Skin epidermis (tissue), 12 donors: ENCODE measurements at regions not wholly inside any gene's neighbourhood (a gene's known extent, or its start where the extent isn't known, plus 50 kb on each side); places are given as distances from the start of the nearest gene placed in this dataset.
"Not testable (repeated sequence)": the region's sequence is repeated elsewhere in the genome, so short reads cannot be mapped to it uniquely, and the experiment has no call there.

Source experiments
- H3K27ac ChIP-seq, 21 experiments: fragments of 200-600 bp; sonication (generic) in 11 of 21; one replicate each; pipeline ENCODE4 v1.5.0; 2020; ENCODE audit warnings: mild to moderate bottlenecking in 3 of 21, inconsistent platforms in 2 of 21, moderate library complexity in 2 of 21
- H3K4me3 ChIP-seq, 7 experiments: fragments of 200-600 bp; sonication (generic) in 2 of 7; one replicate each; pipeline ENCODE4 v1.5.0; 2020; ENCODE audit warnings: inconsistent platforms in 2 of 7, mild to moderate bottlenecking in 2 of 7, moderate library complexity in 1 of 7

GRCh38 chr2:89850881-89851582 lies 1159.6 kb downstream of the RPIA start:
- Histone ChIP-seq H3K4me3 (no peak overlapping the region), H3K27ac (no peak overlapping the region)

- Histone ChIP-seq H3K4me3 (no peak overlapping the region), H3K27ac (no peak overlapping the region)
Measured at GRCh38 chr2:89851583-89851905, 1160.1 kb downstream of the RPIA start.

DNA sequence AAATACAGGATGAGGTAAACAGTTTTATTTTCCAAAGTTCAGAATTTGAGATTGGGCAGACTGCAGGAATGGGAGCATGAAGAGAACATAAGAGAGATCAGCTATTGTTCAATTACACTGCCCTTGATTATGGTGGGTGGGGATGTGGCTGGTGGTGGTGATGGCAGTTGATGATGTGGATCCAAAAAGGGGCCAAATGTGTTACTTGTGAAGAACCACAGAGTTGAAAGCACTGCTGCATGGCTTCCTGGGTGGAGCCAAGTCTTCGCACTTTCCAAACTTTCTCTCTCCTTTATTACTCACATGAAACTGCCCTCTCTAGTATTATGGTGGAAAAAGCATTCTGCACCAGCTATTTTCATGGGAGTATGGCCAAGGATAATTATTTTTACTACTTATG lies 1162.0 kb downstream of the RPIA start:
- H3K27ac ChIP-seq, H3K4me3 ChIP-seq: not testable (repeated sequence)

DNA sequence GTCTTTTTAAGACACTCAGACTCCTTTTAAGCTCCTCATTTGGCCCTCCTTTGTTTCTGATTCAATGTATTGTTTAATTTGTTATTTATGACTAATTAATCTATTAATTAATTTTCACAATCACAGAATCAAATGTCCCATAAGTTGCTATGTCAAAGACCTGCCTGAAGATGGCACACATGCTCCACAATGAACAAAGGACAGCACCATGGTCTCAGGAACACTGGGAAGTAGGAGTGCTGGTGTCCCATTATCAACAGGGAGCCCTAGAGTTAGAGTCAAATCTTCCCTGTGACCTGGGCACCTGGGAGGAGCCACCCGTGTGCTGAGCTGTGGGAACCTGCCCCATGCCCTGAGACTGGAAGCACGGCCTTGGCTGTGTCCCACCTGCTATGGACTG lies 1164.3 kb downstream of the RPIA start:
- not testable (repeated sequence) for H3K4me3 ChIP-seq

GRCh38 chr2:89856305-89856704 lies 1164.8 kb downstream of the RPIA start:
- not testable (repeated sequence) for H3K27ac ChIP-seq, H3K4me3 ChIP-seq

More for the DNA sequence above, 1164.3 kb downstream of the RPIA start:
- not testable (repeated sequence) for H3K27ac ChIP-seq

DNA sequence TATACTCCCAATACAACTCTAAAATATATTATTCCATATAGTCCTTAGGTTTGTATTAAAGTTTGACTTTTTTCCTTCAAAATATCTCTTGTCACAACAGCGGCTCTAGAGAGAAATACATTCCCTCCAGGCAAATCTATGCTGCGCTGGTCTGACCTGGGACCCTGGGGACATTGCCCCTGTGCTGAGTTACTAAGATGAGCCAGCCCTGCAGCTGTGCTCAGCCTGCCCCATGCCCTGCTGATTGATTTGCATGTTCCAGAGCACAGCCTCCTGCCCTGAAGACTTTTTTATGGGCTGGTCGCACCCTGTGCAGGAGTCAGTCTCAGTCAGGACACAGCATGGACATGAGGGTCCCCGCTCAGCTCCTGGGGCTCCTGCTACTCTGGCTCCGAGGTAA lies 1170.7 kb downstream of the RPIA start:
- H3K27ac ChIP-seq, H3K4me3 ChIP-seq: not testable (repeated sequence)

- H3K4me3 ChIP-seq, H3K27ac ChIP-seq: not testable (repeated sequence)
Measured at GRCh38 chr2:89863209-89863608, 1171.7 kb downstream of the RPIA start.

DNA sequence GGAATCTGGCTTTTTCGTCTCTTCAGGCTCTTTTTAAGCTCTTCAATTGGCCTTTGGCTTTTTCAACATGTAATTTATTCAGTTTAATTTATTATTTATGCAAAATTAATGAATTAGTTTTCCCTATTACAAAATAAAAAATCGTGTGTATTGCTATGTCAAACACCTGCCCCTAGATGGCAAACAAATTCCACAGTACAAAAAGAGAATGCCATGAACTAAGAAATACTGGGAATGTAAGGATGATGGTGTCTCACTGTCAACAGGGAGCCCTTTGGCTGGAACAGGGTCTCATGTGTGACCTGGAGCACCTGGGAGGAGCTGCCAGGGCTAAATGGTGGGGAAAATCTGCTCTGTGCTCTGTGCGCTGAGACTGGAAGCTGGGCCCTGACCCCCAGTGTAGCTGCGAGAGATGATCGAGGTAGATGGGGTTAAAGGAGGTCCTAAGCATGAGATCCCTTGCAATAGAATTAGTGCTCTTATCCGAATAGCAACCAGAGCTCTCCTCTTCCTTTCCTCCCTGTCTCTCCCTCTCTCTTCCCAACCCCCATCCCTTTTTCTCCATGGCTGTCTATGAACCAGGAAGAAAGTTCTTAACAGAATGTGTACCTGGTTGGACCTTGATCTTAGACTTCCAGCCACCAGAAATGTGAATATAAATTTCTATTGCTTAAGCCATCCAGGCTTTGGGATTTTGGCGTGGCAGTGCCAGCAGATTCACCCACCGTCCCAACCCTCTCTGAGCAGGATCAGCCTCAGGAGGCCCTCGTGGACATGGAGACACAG lies 1183.5 kb downstream of the RPIA start:
- H3K27ac ChIP-seq, H3K4me3 ChIP-seq: not testable (repeated sequence)

GRCh38 chr2:89876445-89876844 lies 1185.0 kb downstream of the RPIA start:
- H3K27ac ChIP-seq, H3K4me3 ChIP-seq: not testable (repeated sequence)

- H3K4me3 ChIP-seq, H3K27ac ChIP-seq: not testable (repeated sequence)
Measured at GRCh38 chr2:89876878-89877277, 1185.4 kb downstream of the RPIA start.

DNA sequence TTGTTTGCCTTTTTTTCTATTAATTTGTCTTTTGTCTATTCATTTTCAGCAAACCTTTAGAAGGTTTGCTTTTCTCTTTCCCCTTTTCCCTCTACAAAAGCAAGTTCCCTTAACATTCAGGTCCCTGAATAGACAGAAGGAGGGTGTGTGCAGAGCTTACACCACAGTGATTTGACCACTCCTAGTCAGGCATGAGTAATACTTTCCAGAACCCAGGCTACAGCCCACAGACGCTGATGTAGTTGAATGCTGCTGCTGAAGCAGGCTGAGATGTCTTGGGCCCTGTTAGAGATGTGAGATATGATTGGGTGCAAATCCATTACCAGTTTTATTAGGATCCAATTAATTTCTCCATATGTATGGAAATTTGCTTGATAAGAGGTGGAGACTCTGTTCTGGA lies 1191.4 kb downstream of the RPIA start:
- not testable (repeated sequence) for H3K27ac ChIP-seq, H3K4me3 ChIP-seq

DNA sequence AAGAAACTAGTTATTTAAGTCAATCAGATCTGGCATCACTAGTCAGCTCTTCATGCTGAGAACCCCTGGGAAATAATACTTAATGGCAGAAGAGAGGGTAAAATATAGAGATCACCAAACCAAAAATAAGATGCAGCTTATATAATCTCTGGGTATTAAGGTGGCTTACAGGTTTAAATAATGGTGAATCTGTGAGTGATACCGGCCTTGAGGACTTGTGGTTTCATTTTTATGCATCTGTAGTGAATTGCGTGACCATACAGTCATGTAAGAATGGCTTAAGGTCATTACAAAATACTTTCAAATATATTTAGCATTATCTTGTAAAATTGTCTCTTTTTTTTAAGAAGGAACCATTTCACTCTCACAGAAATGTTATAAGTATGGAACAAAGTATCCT lies 1192.2 kb downstream of the RPIA start:
- not testable (repeated sequence) for H3K4me3 ChIP-seq, H3K27ac ChIP-seq

DNA sequence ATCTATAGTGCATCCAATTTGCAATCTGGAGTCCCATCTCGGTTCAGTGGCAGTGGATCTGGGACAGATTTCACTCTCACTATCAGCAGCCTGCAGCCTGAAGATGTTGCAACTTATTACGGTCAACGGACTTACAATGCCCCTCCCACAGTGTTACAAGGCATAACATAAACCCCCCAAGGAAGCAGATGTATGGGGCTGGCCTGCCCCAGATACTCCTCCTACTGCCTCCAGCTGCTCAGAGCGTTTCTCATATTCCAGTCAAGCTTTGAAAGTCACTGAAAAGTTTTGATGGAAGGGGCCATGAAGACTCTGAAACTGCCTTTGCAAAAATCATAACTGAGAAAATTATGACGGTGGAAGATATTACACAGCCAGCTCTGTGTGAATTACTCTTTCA lies 1193.6 kb downstream of the RPIA start:
- not testable (repeated sequence) for H3K4me3 ChIP-seq, H3K27ac ChIP-seq

GRCh38 chr2:89888693-89889092 lies 1197.2 kb downstream of the RPIA start:
- not testable (repeated sequence) for H3K27ac ChIP-seq, H3K4me3 ChIP-seq

DNA sequence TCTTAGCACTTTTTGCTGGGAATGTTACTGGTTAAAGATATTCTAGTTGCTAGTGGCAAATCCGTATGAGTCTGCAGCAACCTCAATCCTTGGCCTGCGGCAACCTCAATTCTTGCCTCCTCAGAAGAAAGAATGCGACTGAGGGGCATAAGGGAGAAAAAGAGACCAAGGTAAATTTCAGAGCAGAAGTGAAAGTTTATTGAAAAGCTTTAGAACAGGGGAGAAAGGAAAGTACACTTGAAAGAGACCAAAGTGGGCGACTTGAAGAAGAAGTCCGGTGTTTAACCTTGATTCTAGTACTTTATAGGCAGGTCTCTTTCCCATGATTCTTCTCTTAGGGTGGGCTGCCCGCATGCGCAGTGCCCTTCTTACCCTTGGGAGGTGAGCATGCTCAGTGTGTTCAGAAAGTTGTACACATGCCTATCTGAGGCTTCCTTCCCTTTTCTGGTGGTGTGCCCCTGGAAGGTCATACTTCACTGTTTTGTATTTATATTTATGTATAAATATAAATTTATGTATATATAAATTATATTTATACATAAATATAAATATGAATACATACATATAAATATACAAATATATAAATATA lies 1198.8 kb downstream of the RPIA start:
- H3K27ac ChIP-seq, H3K4me3 ChIP-seq: not testable (repeated sequence)

DNA sequence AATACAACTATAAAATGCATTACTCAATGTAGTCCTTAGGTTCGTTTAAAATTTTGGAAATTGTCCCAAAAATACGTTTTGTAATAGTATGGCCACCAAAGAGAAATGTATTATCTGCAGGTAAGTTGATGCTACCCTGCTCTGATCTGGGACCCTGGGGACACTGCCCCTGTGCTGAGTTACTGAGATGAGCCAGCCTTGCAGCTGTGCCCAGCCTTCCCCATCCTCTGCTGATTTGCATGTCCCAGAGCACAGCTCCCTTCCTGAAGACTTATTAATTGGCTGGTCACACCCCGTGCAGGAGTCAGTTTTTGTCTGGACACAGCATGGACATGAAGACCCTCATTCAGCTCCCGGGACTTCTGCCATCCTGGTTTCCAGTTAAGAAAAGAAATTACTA lies 1203.5 kb downstream of the RPIA start:
- not testable (repeated sequence) for H3K4me3 ChIP-seq, H3K27ac ChIP-seq

DNA sequence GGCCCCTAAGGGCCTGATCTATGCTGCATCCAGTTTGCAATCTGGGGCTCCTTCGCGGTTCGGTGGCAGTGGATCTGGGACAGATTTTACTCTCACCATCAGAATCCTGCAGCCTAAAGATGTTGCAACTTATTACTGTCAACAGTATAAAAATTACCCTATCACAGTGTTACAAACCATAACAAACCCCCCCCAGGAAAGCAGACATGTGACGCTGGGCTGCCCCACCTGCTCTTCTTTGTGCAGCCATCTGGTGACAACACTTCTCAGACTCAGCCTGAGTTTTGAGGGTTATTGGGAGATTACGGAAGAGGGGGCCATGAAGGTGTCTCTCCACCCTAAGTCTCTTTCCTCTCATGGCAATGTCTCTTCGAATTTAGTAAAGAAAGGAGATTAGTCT lies 1204.2 kb downstream of the RPIA start:
- not testable (repeated sequence) for H3K4me3 ChIP-seq

GRCh38 chr2:89927018-89927417 lies 1235.5 kb downstream of the RPIA start:
- not testable (repeated sequence) for H3K27ac ChIP-seq, H3K4me3 ChIP-seq

More for the DNA sequence above, 1204.2 kb downstream of the RPIA start:
- H3K27ac ChIP-seq = not testable (repeated sequence)

DNA sequence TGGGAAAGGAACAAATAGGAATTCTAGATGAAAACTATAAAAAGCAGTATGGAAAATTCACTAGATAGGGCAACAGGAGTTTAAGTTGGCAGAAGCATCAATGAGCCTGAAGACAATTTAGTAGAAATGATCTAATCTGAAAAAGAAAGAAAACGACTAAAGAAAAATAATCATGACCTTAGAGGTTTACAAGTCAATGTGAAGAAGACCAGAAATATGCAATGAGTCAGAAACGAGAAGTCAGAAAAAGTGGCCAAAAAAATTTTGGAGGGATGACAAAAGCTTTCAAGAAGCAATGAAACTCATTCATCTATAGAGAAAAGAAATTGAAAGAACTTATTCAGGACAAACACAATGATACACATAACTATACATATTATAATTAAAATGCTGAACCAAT lies 1244.0 kb downstream of the RPIA start:
- not testable (repeated sequence) for H3K27ac ChIP-seq, H3K4me3 ChIP-seq

DNA sequence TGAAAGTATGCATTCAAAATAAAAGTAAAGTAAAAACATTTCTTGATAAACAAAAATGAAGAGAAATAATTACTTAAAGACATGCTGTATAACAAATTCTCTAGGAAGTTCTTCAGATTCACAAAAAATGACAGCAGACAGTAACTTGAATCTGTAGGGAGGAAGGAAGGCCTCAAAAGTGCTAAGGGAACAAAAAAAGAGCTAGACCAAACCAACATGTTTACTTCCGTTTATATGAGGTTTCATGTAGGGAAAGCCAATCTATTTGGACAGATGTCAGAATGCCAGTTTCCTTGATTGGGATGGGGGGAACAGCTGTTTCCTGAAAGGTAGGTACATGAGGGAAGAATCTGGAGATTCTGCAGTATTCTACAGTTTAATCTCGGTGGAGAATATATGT lies 1244.5 kb downstream of the RPIA start:
- not testable (repeated sequence) for H3K27ac ChIP-seq, H3K4me3 ChIP-seq

- not testable (repeated sequence) for H3K4me3 ChIP-seq, H3K27ac ChIP-seq
Measured at GRCh38 chr2:89936559-89936958, 1245.1 kb downstream of the RPIA start.
